ENCODE measurements at regions not wholly inside any gene's neighbourhood (a gene's known extent, or its start where the extent isn't known, plus 50 kb on each side); places are given as distances from the start of the nearest gene placed in this dataset.

- peak; percentile 18 for DNase-seq
Observed at GRCh38 chr2:56444339-56444738, 260.5 kb downstream of the CCDC85A start.

GRCh38 chr2:56448403-56449001 lies 264.7 kb downstream of the CCDC85A start:
- DNase-seq: no peak

- DNase-seq: peak; percentile 46
Observed at GRCh38 chr2:56449002-56449431, 265.2 kb downstream of the CCDC85A start.

- DNase-seq: no peak
Observed at GRCh38 chr2:56449449-56449860, 265.7 kb downstream of the CCDC85A start.

GRCh38 chr2:56450047-56450446 lies 266.3 kb downstream of the CCDC85A start:
- no peak for DNase-seq

GRCh38 chr2:56450772-56451171 lies 267.0 kb downstream of the CCDC85A start:
- no peak for DNase-seq

- DNase-seq: no peak
Observed at GRCh38 chr2:56455642-56456041, 271.9 kb downstream of the CCDC85A start.

GRCh38 chr2:56456791-56457190 lies 273.0 kb downstream of the CCDC85A start:
- DNase-seq: no peak

GRCh38 chr2:56460508-56460907 lies 276.7 kb downstream of the CCDC85A start:
- no peak for DNase-seq

- no peak for DNase-seq
Observed at GRCh38 chr2:56464066-56464465, 280.3 kb downstream of the CCDC85A start.

GRCh38 chr2:56464613-56465012 lies 280.8 kb downstream of the CCDC85A start:
- DNase-seq: no peak

GRCh38 chr2:56465491-56465890 lies 281.7 kb downstream of the CCDC85A start:
- DNase-seq: no peak

- no peak for DNase-seq
Observed at GRCh38 chr2:56473524-56473923, 289.7 kb downstream of the CCDC85A start.

- DNase-seq: peak; percentile 62
Observed at GRCh38 chr2:56474412-56475158, 290.8 kb downstream of the CCDC85A start.

- DNase-seq: no peak
Observed at GRCh38 chr2:56475191-56475590, 291.4 kb downstream of the CCDC85A start.

GRCh38 chr2:56476509-56477071 lies 292.8 kb downstream of the CCDC85A start:
- no peak for DNase-seq

GRCh38 chr2:56478027-56478426 lies 294.2 kb downstream of the CCDC85A start:
- DNase-seq: no peak

- DNase-seq: no peak
Observed at GRCh38 chr2:56483081-56483480, 299.3 kb downstream of the CCDC85A start.

- no peak for DNase-seq
Observed at GRCh38 chr2:56484906-56485305, 301.1 kb downstream of the CCDC85A start.

GRCh38 chr2:56500317-56500716 lies 316.5 kb downstream of the CCDC85A start:
- no peak for DNase-seq

- DNase-seq: no peak
Observed at GRCh38 chr2:56502616-56503015, 318.8 kb downstream of the CCDC85A start.

- DNase-seq: no peak
Observed at GRCh38 chr2:56505885-56506284, 322.1 kb downstream of the CCDC85A start.

- DNase-seq: no peak
Observed at GRCh38 chr2:56508662-56509061, 324.9 kb downstream of the CCDC85A start.

GRCh38 chr2:56510610-56511009 lies 326.8 kb downstream of the CCDC85A start:
- DNase-seq: no peak
